IMR-90 (cell line): ENCODE measurements at regions not wholly inside any gene's neighbourhood (a gene's known extent, or its start where the extent isn't known, plus 50 kb on each side); places are given as distances from the start of the nearest gene placed in this dataset.

Source experiments
- ATAC-seq: fragments of 200-7000 bp; cut with Tn5 transposase; 2 replicates; pipeline ENCODE4 v1.9.1; 2020; ENCODE audit warnings: low read depth, mild to moderate bottlenecking, moderate library complexity
- BruUV-seq: library from RNA; stranded (reverse); fragments of 400-500 nt; replicated peaks from 2 replicates; lab custom pipeline; 2021; lab: Mats Ljungman, UMichigan
- CTCF ChIA-PET: fragments of 300-600 bp; formaldehyde crosslinking; extraction: SDS; loops from one replicate; lab custom pipeline; 2021; ENCODE audit warnings: antibody characterized with exemption; lab: Yijun Ruan, JAX
- POLR2A ChIA-PET: fragments of 300-600 bp; sonication (Branson Sonifier 250); formaldehyde crosslinking; loops from one replicate; lab custom pipeline; 2022; ENCODE audit warnings: antibody characterized with exemption; ENCODE audit not compliant: unreplicated experiment; lab: Charles Lee
- DNase-seq: peaks from one replicate; pipeline ENCODE4 v3.0.0; 2013
- H2AFZ ChIP-seq: replicated peaks from 2 replicates; pipeline ENCODE3; 2013; ENCODE audit warnings: low read length, mild to moderate bottlenecking; ENCODE audit not compliant: poor library complexity
- H2AK5ac ChIP-seq: 2 replicates; pipeline ENCODE4 v1.6.1; 2013; ENCODE audit warnings: low read depth, low read length, inconsistent platforms
- H2AK9ac ChIP-seq: replicated peaks from 2 replicates; pipeline ENCODE3; 2013; ENCODE audit warnings: mild to moderate bottlenecking, low read depth, low read length, moderate library complexity; ENCODE audit not compliant: poor library complexity
- H2BK120ac ChIP-seq: 2 replicates; pipeline ENCODE4 v1.6.1; 2013; ENCODE audit warnings: low read depth, low read length, inconsistent platforms
- H2BK15ac ChIP-seq: 3 replicates; pipeline ENCODE4 v1.6.1; 2013; ENCODE audit warnings: low read depth, low read length, inconsistent platforms
- H2BK20ac ChIP-seq: 2 replicates; pipeline ENCODE4 v1.6.1; 2013; ENCODE audit warnings: low read depth, mild to moderate bottlenecking, inconsistent platforms, low read length, moderate library complexity
- H2BK5ac ChIP-seq: 2 replicates; pipeline ENCODE4 v1.6.1; 2013; ENCODE audit warnings: mild to moderate bottlenecking, low read depth, low read length, inconsistent platforms; ENCODE audit not compliant: poor library complexity, severe bottlenecking
- H3K14ac ChIP-seq: replicated peaks from 2 replicates; pipeline ENCODE4 v1.6.1; 2013; ENCODE audit warnings: low read depth, low read length, inconsistent platforms
- H3K18ac ChIP-seq: 2 replicates; pipeline ENCODE4 v1.6.1; 2013; ENCODE audit warnings: low read depth, low read length, control low read depth
- H3K23ac ChIP-seq: 2 replicates; pipeline ENCODE4 v1.6.1; 2013; ENCODE audit warnings: low read depth, low read length, inconsistent platforms
- H3K27ac ChIP-seq: 2 replicates; pipeline ENCODE4 v1.5.1; 2013; ENCODE audit warnings: mild to moderate bottlenecking, control low read depth, low read length; ENCODE audit not compliant: insufficient read depth
- H3K27me3 ChIP-seq: 2 replicates; pipeline ENCODE4 v1.6.1; 2013; ENCODE audit warnings: low read length; ENCODE audit not compliant: control insufficient read depth, insufficient read depth
- H3K36me3 ChIP-seq: 2 replicates; pipeline ENCODE4 v1.6.1; 2013; ENCODE audit warnings: low read length, mixed read lengths; ENCODE audit not compliant: control insufficient read depth, insufficient read depth
- H3K4ac ChIP-seq: 2 replicates; pipeline ENCODE4 v1.6.1; 2013; ENCODE audit warnings: low read depth, low read length, inconsistent platforms
- H3K4me1 ChIP-seq: 2 replicates; pipeline ENCODE4 v1.6.1; 2013; ENCODE audit warnings: low read length, mixed read lengths; ENCODE audit not compliant: control insufficient read depth, insufficient read depth
- H3K4me2 ChIP-seq: 2 replicates; pipeline ENCODE4 v1.6.1; 2013; ENCODE audit warnings: low read depth, mild to moderate bottlenecking, control low read depth, low read length, moderate library complexity
- H3K4me3 ChIP-seq: 2 replicates; pipeline ENCODE4 v1.5.1; 2013; ENCODE audit warnings: low read depth, mild to moderate bottlenecking, control low read depth, low read length, moderate library complexity; ENCODE audit not compliant: insufficient read depth
- H3K56ac ChIP-seq: 2 replicates; pipeline ENCODE4 v1.6.1; 2013; ENCODE audit warnings: low read length, inconsistent platforms; ENCODE audit not compliant: insufficient read depth; ENCODE audit errors: extremely low read depth
- H3K79me1 ChIP-seq, 2 experiments: 2 replicates each; pipeline ENCODE4 v1.6.1; 2013; ENCODE audit warnings: low read length in 2 of 2, inconsistent platforms in 1 of 2, low read depth in 1 of 2
- H3K9ac ChIP-seq: 2 replicates; pipeline ENCODE4 v1.6.1; 2013; ENCODE audit warnings: low read depth, low read length, control low read depth
- H3K9me1 ChIP-seq: 2 replicates; pipeline ENCODE4 v1.6.1; 2013; ENCODE audit warnings: low read length, inconsistent platforms; ENCODE audit not compliant: insufficient read depth
- H3K9me3 ChIP-seq: 2 replicates; pipeline ENCODE4 v1.6.1; 2013; ENCODE audit warnings: low read length; ENCODE audit not compliant: control insufficient read depth, insufficient read depth
- H4K20me1 ChIP-seq: 2 replicates; pipeline ENCODE4 v1.6.1; 2013; ENCODE audit warnings: low read length, inconsistent platforms; ENCODE audit not compliant: insufficient read depth
- H4K5ac ChIP-seq: 2 replicates; pipeline ENCODE4 v1.6.1; 2013; ENCODE audit warnings: mild to moderate bottlenecking, low read depth, low read length, control low read depth
- H4K8ac ChIP-seq, 2 experiments: 2 replicates each; pipeline ENCODE4 v1.6.1; 2013; ENCODE audit warnings: low read depth in 2 of 2, low read length in 2 of 2, control low read depth in 1 of 2, inconsistent platforms in 1 of 2
- H4K91ac ChIP-seq: 2 replicates; pipeline ENCODE4 v1.6.1; 2013; ENCODE audit warnings: low read depth, low read length, inconsistent platforms; ENCODE audit not compliant: insufficient read depth
- BHLHE40 ChIP-seq: fragments of 150-350 bp; IDR thresholded peaks from 2 replicates; pipeline ENCODE4 v1.6.1; 2016; ENCODE audit warnings: mild to moderate bottlenecking, low read depth, low read length
- CEBPB ChIP-seq: IDR thresholded peaks from 2 replicates; pipeline ENCODE4 v1.6.1; 2012; ENCODE audit warnings: low read depth, low read length, improper control_type of control experiment
- CHD1 ChIP-seq: IDR thresholded peaks from 2 replicates; pipeline ENCODE4 v1.6.1; 2012; ENCODE audit warnings: low read depth, low read length, improper control_type of control experiment
- FOS ChIP-seq: fragments of 150-350 bp; IDR thresholded peaks from 2 replicates; pipeline ENCODE4 v1.6.1; 2016; ENCODE audit warnings: low read depth, low read length
- MAFK ChIP-seq: IDR thresholded peaks from 2 replicates; pipeline ENCODE4 v1.6.1; 2012; ENCODE audit warnings: low read depth, low read length, improper control_type of control experiment
- MAZ ChIP-seq: IDR thresholded peaks from 2 replicates; pipeline ENCODE4 v1.6.1; 2012; ENCODE audit warnings: low read depth, mild to moderate bottlenecking, low read length, improper control_type of control experiment, moderate library complexity, borderline replicate concordance
- MXI1 ChIP-seq: IDR thresholded peaks from 2 replicates; pipeline ENCODE4 v1.6.1; 2012; ENCODE audit warnings: low read depth, mild to moderate bottlenecking, low read length, moderate library complexity, borderline replicate concordance
- NFE2L2 ChIP-seq: fragments of 150-350 bp; IDR thresholded peaks from 2 replicates; pipeline ENCODE4 v1.6.1; 2016; ENCODE audit warnings: low read depth, mild to moderate bottlenecking, low read length
- POLR2A ChIP-seq: IDR thresholded peaks from 2 replicates; pipeline ENCODE4 v1.6.1; 2012; ENCODE audit warnings: mild to moderate bottlenecking, low read depth, low read length
- RAD21 ChIP-seq: IDR thresholded peaks from 2 replicates; pipeline ENCODE4 v1.6.1; 2012; ENCODE audit warnings: low read length, improper control_type of control experiment
- RCOR1 ChIP-seq: IDR thresholded peaks from 2 replicates; pipeline ENCODE4 v1.6.1; 2012; ENCODE audit warnings: mild to moderate bottlenecking, low read length, improper control_type of control experiment; ENCODE audit not compliant: insufficient replicate concordance
- RFX5 ChIP-seq: IDR thresholded peaks from 2 replicates; pipeline ENCODE4 v1.8.0; 2012; ENCODE audit warnings: low read depth, mild to moderate bottlenecking, low read length, moderate library complexity
- SMC3 ChIP-seq: fragments of 150-350 bp; IDR thresholded peaks from 2 replicates; pipeline ENCODE4 v1.6.1; 2016; ENCODE audit warnings: low read depth, mild to moderate bottlenecking, antibody characterized with exemption, low read length, moderate library complexity
- WGBS, 2 experiments: methylation state at CpG; one replicate each; pipeline versions ENCODE4 v1.1.5 to v1.1.7; 2013; ENCODE audit warnings: missing lambda C conversion rate in 2 of 2; ENCODE audit not compliant: insufficient read length in 1 of 2; ENCODE audit errors: extremely low coverage in 2 of 2; 5-methylcytosine and 5-hydroxymethylcytosine counted together
- dilution Hi-C: fragments of 300-500 bp; cut with HindIII; formaldehyde crosslinking; loops from one replicate; pipeline ENCODE4 v1.14.3; 2018; ENCODE audit warnings: low sequenced_read_pairs; ENCODE audit not compliant: unreplicated experiment
- in situ Hi-C: fragments of 300-500 bp; cut with MboI; formaldehyde crosslinking; loops from 3 replicates; pipeline ENCODE4 v1.14.3; 2019; ENCODE audit warnings: low sequenced_read_pairs, inconsistent platforms, mixed read lengths
- intact Hi-C: fragments of 100-400 bp; cut with micrococcal nuclease; formaldehyde crosslinking; loops from 2 replicates; pipeline ENCODE4 v1.10.0; 2022
- TF ChIP-seq, protein P1 (sequence below): fragments of 150-350 bp; IDR thresholded peaks from 2 replicates; pipeline ENCODE4 v1.6.1; 2017; ENCODE audit warnings: mild to moderate bottlenecking, antibody characterized with exemption, low read length, low read depth
- TF ChIP-seq, protein P2 (sequence below): fragments of 150-350 bp; IDR thresholded peaks from 2 replicates; pipeline ENCODE4 v1.6.1; 2016; ENCODE audit warnings: low read depth, mild to moderate bottlenecking, low read length, moderate library complexity, borderline replicate concordance
- TF ChIP-seq, protein P3 (sequence below): conservative IDR thresholded peaks from 2 replicates; pipeline ENCODE4 v1.5.1; 2012; ENCODE audit warnings: mild to moderate bottlenecking, low read depth, low read length, improper control_type of control experiment

DNA sequence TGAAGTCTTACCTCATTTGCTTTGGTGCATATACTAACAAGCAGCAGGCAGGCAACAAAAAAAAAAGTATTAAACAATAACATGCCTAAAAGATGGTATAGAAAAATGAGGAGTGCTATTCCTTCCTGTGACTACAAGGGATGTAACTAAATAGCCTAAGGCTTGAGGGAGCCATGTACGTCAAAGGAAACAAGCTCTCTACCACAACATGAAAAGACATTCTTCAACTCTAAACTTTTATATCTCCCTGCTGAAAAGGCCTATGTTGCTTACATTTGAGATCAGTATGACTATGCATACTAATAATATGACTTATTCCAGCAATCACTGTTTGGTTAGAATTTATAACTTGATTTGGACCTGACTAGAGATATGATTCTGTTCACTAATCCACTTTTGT, 347.9 kb downstream of the ADCYAP1 start:
- no peaks in the 10 kb centered on the region for H3K27me3 ChIP-seq
- H2AK9ac ChIP-seq, result no peak overlapping the region
- H2AK5ac ChIP-seq, result no peak overlapping the region
- no peaks in the 10 kb centered on the region for H3K36me3 ChIP-seq
- dilution Hi-C loops, result no loop called here
- no peak overlapping the region for H2AFZ ChIP-seq
- no peak overlapping the region for H2BK15ac ChIP-seq
- no peak overlapping the region for H3K14ac ChIP-seq
- H3K9ac ChIP-seq, result no peak overlapping the region
- H3K18ac ChIP-seq, result no peak overlapping the region
- in situ Hi-C loops, result no loop called here
- no peak overlapping the region for H2BK120ac ChIP-seq
- CTCF ChIA-PET, result no interaction called here
- H4K91ac ChIP-seq, result no peak overlapping the region
- no TSS peak for BruUV-seq
- no peak overlapping the region for H4K5ac ChIP-seq
- H3K23ac ChIP-seq, result no peak overlapping the region
- no peak for TF ChIP-seq RFX5
- no peak for TF ChIP-seq RCOR1
- TF ChIP-seq BHLHE40, result no peak
- TF ChIP-seq, protein P1, sequence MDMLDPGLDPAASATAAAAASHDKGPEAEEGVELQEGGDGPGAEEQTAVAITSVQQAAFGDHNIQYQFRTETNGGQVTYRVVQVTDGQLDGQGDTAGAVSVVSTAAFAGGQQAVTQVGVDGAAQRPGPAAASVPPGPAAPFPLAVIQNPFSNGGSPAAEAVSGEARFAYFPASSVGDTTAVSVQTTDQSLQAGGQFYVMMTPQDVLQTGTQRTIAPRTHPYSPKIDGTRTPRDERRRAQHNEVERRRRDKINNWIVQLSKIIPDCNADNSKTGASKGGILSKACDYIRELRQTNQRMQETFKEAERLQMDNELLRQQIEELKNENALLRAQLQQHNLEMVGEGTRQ, result no peak
- TF ChIP-seq CHD1, result no peak
- TF ChIP-seq SMC3, result no peak
- no peak for TF ChIP-seq POLR2A
- no peak for TF ChIP-seq MAZ
- TF ChIP-seq, protein P2, sequence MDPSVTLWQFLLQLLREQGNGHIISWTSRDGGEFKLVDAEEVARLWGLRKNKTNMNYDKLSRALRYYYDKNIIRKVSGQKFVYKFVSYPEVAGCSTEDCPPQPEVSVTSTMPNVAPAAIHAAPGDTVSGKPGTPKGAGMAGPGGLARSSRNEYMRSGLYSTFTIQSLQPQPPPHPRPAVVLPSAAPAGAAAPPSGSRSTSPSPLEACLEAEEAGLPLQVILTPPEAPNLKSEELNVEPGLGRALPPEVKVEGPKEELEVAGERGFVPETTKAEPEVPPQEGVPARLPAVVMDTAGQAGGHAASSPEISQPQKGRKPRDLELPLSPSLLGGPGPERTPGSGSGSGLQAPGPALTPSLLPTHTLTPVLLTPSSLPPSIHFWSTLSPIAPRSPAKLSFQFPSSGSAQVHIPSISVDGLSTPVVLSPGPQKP, result no peak
- TF ChIP-seq FOS, result no peak
- no peak for TF ChIP-seq MXI1
- TF ChIP-seq, protein P3, sequence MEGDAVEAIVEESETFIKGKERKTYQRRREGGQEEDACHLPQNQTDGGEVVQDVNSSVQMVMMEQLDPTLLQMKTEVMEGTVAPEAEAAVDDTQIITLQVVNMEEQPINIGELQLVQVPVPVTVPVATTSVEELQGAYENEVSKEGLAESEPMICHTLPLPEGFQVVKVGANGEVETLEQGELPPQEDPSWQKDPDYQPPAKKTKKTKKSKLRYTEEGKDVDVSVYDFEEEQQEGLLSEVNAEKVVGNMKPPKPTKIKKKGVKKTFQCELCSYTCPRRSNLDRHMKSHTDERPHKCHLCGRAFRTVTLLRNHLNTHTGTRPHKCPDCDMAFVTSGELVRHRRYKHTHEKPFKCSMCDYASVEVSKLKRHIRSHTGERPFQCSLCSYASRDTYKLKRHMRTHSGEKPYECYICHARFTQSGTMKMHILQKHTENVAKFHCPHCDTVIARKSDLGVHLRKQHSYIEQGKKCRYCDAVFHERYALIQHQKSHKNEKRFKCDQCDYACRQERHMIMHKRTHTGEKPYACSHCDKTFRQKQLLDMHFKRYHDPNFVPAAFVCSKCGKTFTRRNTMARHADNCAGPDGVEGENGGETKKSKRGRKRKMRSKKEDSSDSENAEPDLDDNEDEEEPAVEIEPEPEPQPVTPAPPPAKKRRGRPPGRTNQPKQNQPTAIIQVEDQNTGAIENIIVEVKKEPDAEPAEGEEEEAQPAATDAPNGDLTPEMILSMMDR, result no peak
- no peak for TF ChIP-seq NFE2L2
- TF ChIP-seq MAFK, result no peak
- TF ChIP-seq CEBPB, result no peak
- TF ChIP-seq RAD21, result no peak
- H4K8ac ChIP-seq, result no peak overlapping the region
- H2BK20ac ChIP-seq, result no peak overlapping the region
- H2BK5ac ChIP-seq, result no peak overlapping the region
- H3K56ac ChIP-seq, result no peak overlapping the region
- H3K79me1 ChIP-seq, result no peaks in the 10 kb centered on the region
- H4K20me1 ChIP-seq, result no peaks in the 10 kb centered on the region
- H3K27ac ChIP-seq, result no peak overlapping the region
- POLR2A ChIA-PET, result no interaction called here
- no peaks in the 10 kb centered on the region for H3K4me1 ChIP-seq
- no CpG with 5 or more reads among the region's 1 CpG for WGBS, 2 experiments
- H3K4ac ChIP-seq, result no peak overlapping the region
- H3K9me1 ChIP-seq, result no peaks in the 10 kb centered on the region
- H3K4me3 ChIP-seq, result no peak overlapping the region
- DNase-seq (no peak), ATAC-seq (no peak)
- intact Hi-C loops, result no loop called here
- H3K9me3 ChIP-seq, result peaks cover 11% of the 10 kb centered on the region
- H3K4me2 ChIP-seq, result no peak overlapping the region
